CD4-positive, alpha-beta T cell treated with Interleukin-4 for 1 hour (primary cell): ENCODE measurements at regions not wholly inside any gene's neighbourhood (a gene's known extent, or its start where the extent isn't known, plus 50 kb on each side); places are given as distances from the start of the nearest gene placed in this dataset.

Source experiments
- DNase-seq, 2 donors: peaks; one replicate each; pipeline ENCODE4 v3.0.0-alpha.2; 2020 to 2022

- no peak for DNase-seq
These were observed 236.0 kb downstream of the GLRX3 start for GRCh38 chr10:130372222-130372621.

GRCh38 chr10:130372866-130373265 lies 236.7 kb downstream of the GLRX3 start:
- DNase-seq, result no peak

GRCh38 chr10:130377986-130378540 lies 241.9 kb downstream of the GLRX3 start:
- no peak for DNase-seq

- DNase-seq, result no peak
These were observed 242.6 kb downstream of the GLRX3 start for GRCh38 chr10:130378556-130379400.

GRCh38 chr10:130380056-130380455 lies 243.9 kb downstream of the GLRX3 start:
- no peak for DNase-seq

GRCh38 chr10:130382031-130382430 lies 245.8 kb downstream of the GLRX3 start:
- DNase-seq, result no peak

GRCh38 chr10:130387936-130388580 lies 251.9 kb downstream of the GLRX3 start:
- DNase-seq, result no peak

- no peak for DNase-seq
These were observed 252.6 kb downstream of the GLRX3 start for GRCh38 chr10:130388746-130389145.

GRCh38 chr10:130389906-130390305 lies 253.7 kb downstream of the GLRX3 start:
- no peak for DNase-seq

GRCh38 chr10:130392031-130392430 lies 255.8 kb downstream of the GLRX3 start:
- no peak for DNase-seq

- DNase-seq, result no peak
These were observed 257.2 kb downstream of the GLRX3 start for GRCh38 chr10:130393342-130393741.

- no peak for DNase-seq
These were observed 258.6 kb downstream of the GLRX3 start for GRCh38 chr10:130394832-130395231.

GRCh38 chr10:130395248-130395936 lies 259.2 kb downstream of the GLRX3 start:
- DNase-seq, result no peak

- no peak for DNase-seq
These were observed 259.9 kb downstream of the GLRX3 start for GRCh38 chr10:130396044-130396443.

GRCh38 chr10:130398090-130398994 lies 262.2 kb downstream of the GLRX3 start:
- no peak for DNase-seq

- no peak for DNase-seq
These were observed 263.3 kb downstream of the GLRX3 start for GRCh38 chr10:130399425-130399950.

GRCh38 chr10:130400890-130401289 lies 264.7 kb downstream of the GLRX3 start:
- no peak for DNase-seq

- no peak for DNase-seq
These were observed 265.9 kb downstream of the GLRX3 start for GRCh38 chr10:130401860-130402765.

- no peak for DNase-seq
These were observed 267.2 kb downstream of the GLRX3 start for GRCh38 chr10:130403153-130404075.
